Bronchial epithelial cell (primary cell): ENCODE measurements at regions not wholly inside any gene's neighbourhood (a gene's known extent, or its start where the extent isn't known, plus 50 kb on each side); places are given as distances from the start of the nearest gene placed in this dataset.

Source experiments
- DNase-seq: peaks from one replicate; pipeline ENCODE4 v3.0.0-alpha.2; 2010; ENCODE audit warnings: low read depth
- FAIRE-seq: peaks from 2 replicates; lab custom pipeline; 2011; peaks lifted over from hg19 to GRCh38; lab: Jason Lieb, UNC
- H3K27me3 ChIP-seq: 2 replicates; pipeline ENCODE4 v1.5.1; 2011; ENCODE audit warnings: low read length; ENCODE audit not compliant: control insufficient read depth, insufficient read depth
- H3K36me3 ChIP-seq: 2 replicates; pipeline ENCODE4 v1.5.1; 2011; ENCODE audit warnings: low read length; ENCODE audit not compliant: control insufficient read depth, insufficient read depth
- H3K4me3 ChIP-seq: 2 replicates; pipeline ENCODE4 v1.5.1; 2011; ENCODE audit warnings: mild to moderate bottlenecking, low read depth, low read length, control low read depth
- TF ChIP-seq, protein P1 (sequence below): IDR thresholded peaks from 2 replicates; pipeline ENCODE4 v1.5.1; 2011; ENCODE audit warnings: mild to moderate bottlenecking, moderate library complexity, low read length, control low read depth, inconsistent platforms; ENCODE audit not compliant: insufficient read depth, severe bottlenecking

DNA sequence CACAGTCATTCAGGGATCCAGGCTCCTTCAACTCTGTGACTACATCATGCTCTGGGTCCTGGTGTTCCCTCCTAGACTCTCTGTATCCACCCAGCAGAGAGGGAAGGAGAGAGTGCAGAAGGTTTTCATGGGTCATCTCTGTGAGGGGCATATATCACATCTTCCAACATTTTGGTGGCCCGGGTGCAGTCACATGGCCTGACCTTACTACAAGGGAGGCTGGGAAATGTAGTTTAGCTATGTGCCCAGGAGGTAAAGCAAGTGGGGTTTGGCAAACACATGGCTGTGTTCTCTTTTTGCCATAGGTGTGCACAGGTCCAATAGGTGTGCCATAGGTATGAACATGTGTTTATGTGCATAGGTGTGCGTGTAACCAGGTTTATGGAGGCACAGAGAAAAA lies 222.2 kb upstream of the EEF2KMT start:
- no peak for FAIRE-seq
- no peak for DNase-seq
- no peaks in the 10 kb centered on the region for H3K36me3 ChIP-seq
- TF ChIP-seq, protein P1, sequence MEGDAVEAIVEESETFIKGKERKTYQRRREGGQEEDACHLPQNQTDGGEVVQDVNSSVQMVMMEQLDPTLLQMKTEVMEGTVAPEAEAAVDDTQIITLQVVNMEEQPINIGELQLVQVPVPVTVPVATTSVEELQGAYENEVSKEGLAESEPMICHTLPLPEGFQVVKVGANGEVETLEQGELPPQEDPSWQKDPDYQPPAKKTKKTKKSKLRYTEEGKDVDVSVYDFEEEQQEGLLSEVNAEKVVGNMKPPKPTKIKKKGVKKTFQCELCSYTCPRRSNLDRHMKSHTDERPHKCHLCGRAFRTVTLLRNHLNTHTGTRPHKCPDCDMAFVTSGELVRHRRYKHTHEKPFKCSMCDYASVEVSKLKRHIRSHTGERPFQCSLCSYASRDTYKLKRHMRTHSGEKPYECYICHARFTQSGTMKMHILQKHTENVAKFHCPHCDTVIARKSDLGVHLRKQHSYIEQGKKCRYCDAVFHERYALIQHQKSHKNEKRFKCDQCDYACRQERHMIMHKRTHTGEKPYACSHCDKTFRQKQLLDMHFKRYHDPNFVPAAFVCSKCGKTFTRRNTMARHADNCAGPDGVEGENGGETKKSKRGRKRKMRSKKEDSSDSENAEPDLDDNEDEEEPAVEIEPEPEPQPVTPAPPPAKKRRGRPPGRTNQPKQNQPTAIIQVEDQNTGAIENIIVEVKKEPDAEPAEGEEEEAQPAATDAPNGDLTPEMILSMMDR = no peak
- no peaks in the 10 kb centered on the region for H3K27me3 ChIP-seq
- H3K4me3 ChIP-seq = no peak overlapping the region

DNA sequence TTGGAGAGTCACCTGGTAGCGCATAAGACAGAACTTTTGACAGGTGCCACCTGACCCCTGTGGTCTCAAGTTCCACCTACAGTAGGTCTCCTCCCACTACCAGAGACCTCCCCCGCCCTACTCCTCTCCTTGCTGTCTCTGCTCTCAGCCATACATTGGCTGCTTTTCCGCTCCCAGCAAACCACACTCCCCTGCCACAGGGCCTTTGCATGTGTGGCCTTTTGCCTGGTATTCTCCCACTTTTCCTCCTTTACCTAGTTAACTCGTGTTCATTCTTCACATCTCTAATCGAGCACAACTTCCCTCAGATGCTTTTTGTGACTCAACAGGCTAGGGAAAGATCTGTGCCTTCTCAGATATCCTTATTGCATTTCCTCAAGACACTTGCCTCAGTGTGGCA lies 218.3 kb upstream of the EEF2KMT start:
- TF ChIP-seq, protein P1 = no peak
- H3K4me3 ChIP-seq = no peak overlapping the region
- no peaks in the 10 kb centered on the region for H3K27me3 ChIP-seq
- DNase-seq (no peak), FAIRE-seq (no peak)
- no peaks in the 10 kb centered on the region for H3K36me3 ChIP-seq

DNA sequence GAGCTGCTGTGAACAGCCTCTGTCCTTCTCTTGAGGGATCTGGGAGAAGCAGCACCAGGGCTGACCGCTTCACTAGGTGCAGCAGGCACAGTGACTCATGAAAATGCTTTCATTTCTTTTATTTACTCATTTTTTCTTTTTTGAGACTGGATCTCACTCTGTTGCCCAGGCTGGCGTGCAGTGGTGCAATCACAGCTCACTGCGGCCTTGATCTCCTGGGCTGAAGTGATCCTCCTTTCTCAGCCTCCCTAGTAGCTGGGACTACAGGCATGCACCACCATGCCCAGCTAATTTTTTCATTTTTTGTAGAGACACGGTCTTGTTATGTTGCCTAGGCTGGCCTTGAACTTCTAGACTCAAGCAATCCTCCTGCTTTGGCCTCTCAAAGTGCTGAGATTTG lies 216.8 kb upstream of the EEF2KMT start:
- FAIRE-seq (no peak), DNase-seq (no peak)
- Histone ChIP-seq H3K27me3 (no peaks in the 10 kb centered on the region), H3K4me3 (no peak overlapping the region), H3K36me3 (no peaks in the 10 kb centered on the region)
- TF ChIP-seq, protein P1 = no peak

DNA sequence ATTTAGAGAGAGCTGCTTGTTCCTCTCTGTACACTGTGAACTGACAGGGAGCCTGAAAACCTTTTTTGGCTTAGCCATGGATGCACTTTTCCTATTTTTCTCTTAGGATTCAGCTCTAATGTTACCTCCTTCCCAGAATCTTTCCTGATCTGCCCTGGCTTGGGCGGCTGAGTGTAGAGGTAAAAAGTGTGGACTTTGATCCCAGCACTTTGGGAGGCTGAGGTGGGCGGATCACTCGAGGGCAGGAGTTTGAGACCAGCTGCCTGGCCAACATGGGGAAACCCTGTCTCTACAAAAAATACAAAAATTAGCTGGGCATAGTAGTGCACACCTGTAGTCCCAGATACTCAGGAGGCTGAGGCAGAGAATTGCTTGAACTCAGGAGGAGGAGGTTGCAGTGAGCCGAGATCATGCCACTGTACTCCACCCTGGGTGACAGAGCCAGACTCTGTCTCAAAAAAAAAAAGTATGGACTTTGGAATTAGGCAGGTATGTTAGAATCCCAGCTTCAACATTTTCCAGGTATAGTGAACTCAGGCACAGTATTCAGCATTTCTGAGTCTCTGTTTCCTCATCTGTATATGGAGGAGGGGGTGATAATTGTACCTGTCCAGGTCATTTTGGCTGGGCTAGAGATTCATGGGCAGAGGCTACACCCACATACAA lies 212.5 kb upstream of the EEF2KMT start:
- H3K27me3 ChIP-seq = no peaks in the 10 kb centered on the region
- no peak for FAIRE-seq

DNA sequence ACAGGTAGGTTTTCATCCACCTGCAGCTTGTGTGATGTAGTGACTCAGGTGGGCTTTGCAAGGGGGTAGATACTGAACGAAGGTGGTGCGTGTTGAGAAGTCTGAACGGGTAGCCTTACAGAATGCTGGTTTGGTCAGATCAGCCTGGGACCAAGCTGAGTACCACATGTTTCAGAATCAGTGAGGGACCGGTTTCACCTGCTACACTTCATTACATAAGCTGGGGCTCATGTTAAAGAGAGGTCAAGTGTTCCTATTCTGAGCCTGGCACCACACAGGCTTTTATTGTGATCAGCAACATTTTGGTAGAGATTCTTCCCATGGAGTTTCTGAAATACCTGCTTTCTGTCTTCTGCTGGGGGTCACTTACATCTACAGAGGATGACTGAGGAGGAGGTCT lies 207.4 kb upstream of the EEF2KMT start:
- TF ChIP-seq, protein P1 = no peak
- H3K4me3 ChIP-seq = no peak overlapping the region
- no peak for FAIRE-seq
- DNase-seq = no peak
- H3K27me3 ChIP-seq = no peaks in the 10 kb centered on the region
- no peaks in the 10 kb centered on the region for H3K36me3 ChIP-seq

More for the DNA sequence above, 212.5 kb upstream of the EEF2KMT start:
- DNase-seq = no peak
- Histone ChIP-seq H3K36me3 (no peaks in the 10 kb centered on the region), H3K4me3 (no peak overlapping the region)
- TF ChIP-seq, protein P1 = no peak
